ENCODE measurements at regions not wholly inside any gene's neighbourhood (a gene's known extent, or its start where the extent isn't known, plus 50 kb on each side); places are given as distances from the start of the nearest gene placed in this dataset.
"Not testable (repeated sequence)": the region's sequence is repeated elsewhere in the genome, so short reads cannot be mapped to it uniquely, and the experiment has no call there.

DNA sequence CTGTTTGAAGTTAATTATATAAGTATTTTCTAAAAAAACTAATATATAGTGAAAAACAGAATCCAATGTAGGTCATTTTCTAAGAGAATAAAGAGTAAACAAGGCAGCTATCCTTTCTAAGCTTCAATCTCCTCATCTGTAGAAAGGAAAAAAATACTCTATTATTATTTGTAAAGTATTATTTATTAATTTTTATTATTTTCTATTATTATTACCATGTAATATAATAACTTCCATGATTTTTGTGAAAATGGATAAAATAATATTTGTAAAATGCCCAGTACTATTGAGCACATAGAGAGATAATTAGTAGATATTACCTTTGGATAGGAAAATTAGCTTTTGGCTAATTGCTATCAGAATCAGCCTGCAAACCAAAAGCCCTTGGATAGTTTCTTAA is 684.4 kb downstream of the MTRR start:
- no peak overlapping the region for H3K4me3 ChIP-seq (replicated peaks in 1 of 2; ENCODE audit: low read depth in 2 of 2, low read length in 2 of 2)
- TF ChIP-seq, protein P1, sequence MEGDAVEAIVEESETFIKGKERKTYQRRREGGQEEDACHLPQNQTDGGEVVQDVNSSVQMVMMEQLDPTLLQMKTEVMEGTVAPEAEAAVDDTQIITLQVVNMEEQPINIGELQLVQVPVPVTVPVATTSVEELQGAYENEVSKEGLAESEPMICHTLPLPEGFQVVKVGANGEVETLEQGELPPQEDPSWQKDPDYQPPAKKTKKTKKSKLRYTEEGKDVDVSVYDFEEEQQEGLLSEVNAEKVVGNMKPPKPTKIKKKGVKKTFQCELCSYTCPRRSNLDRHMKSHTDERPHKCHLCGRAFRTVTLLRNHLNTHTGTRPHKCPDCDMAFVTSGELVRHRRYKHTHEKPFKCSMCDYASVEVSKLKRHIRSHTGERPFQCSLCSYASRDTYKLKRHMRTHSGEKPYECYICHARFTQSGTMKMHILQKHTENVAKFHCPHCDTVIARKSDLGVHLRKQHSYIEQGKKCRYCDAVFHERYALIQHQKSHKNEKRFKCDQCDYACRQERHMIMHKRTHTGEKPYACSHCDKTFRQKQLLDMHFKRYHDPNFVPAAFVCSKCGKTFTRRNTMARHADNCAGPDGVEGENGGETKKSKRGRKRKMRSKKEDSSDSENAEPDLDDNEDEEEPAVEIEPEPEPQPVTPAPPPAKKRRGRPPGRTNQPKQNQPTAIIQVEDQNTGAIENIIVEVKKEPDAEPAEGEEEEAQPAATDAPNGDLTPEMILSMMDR (IDR thresholded peaks at IDR 0.05; ENCODE audit: low read depth, low read length), result no peak
- no peak for DNase-seq (ENCODE audit: low read depth in 2 of 2)

GRCh38 chr5:8557728-8558127 is 688.8 kb downstream of the MTRR start:
- no peak overlapping the region for H3K4me3 ChIP-seq (replicated peaks in 1 of 2; ENCODE audit: low read depth in 2 of 2, low read length in 2 of 2)
- no peak for DNase-seq (ENCODE audit: low read depth in 2 of 2)

DNA sequence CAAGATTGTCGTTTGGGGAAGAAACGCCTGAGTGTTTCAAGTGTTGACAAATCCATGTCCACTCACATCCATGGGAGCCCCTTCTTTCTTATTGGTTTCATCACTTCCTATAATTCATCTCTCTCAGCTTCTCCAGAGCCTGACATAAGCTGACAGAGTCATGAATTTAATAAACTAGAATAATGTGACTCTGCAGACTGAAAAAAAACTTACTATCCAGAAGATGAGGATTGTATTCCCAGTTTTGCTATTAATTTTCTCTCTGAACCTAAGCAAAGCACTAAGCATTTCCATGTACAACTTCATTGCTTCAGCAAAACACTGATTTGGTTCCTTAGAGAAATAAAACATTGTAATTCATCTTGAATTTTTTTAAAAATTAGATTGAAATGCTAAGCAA is 691.8 kb downstream of the MTRR start:
- H3K4me3 ChIP-seq (replicated peaks in 1 of 2; ENCODE audit: low read depth in 2 of 2, low read length in 2 of 2), result no peak overlapping the region
- TF ChIP-seq, protein P1 (IDR thresholded peaks at IDR 0.05; ENCODE audit: low read depth, low read length), result no peak
- peak in 1 of 2 donors; percentile 4 for DNase-seq (ENCODE audit: low read depth in 2 of 2)

More at GRCh38 chr5:8557728-8558127, 688.8 kb downstream of the MTRR start:
- TF ChIP-seq, protein P1 (IDR thresholded peaks at IDR 0.05; ENCODE audit: low read depth, low read length), result no peak

GRCh38 chr5:8561224-8561840 is 692.4 kb downstream of the MTRR start:
- no peak for DNase-seq (ENCODE audit: low read depth in 2 of 2)
- no peak overlapping the region for H3K4me3 ChIP-seq (replicated peaks in 1 of 2; ENCODE audit: low read depth in 2 of 2, low read length in 2 of 2)
- TF ChIP-seq, protein P1 (IDR thresholded peaks at IDR 0.05; ENCODE audit: low read depth, low read length), result no peak

DNA sequence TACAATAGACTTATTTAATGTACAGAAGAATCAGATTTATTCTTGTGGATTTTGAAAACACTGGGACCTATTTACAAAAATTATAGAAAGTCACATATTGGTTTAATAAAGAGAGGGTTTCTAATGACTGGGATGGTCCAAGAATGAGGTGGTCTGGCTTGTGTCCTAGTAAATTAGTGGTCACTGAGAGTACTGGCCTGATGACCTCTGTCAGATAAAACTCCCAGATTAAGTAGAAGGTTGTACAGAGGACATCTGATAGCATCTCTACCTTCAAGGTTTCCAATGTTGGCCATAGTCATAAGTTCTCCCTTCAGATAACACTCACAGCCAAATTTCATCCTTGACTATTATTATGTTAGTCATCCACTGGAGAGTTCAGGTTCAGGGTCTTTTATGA is 692.9 kb downstream of the MTRR start:
- H3K4me3 ChIP-seq (replicated peaks in 1 of 2; ENCODE audit: low read depth in 2 of 2, low read length in 2 of 2), result no peak overlapping the region
- DNase-seq (ENCODE audit: low read depth in 2 of 2), result no peak
- TF ChIP-seq, protein P1 (IDR thresholded peaks at IDR 0.05; ENCODE audit: low read depth, low read length), result no peak

- H3K4me3 ChIP-seq (replicated peaks in 1 of 2; ENCODE audit: low read depth in 2 of 2, low read length in 2 of 2); DNase-seq (ENCODE audit: low read depth in 2 of 2): not testable (repeated sequence)
These were observed 694.6 kb downstream of the MTRR start for GRCh38 chr5:8563540-8563939.

DNA sequence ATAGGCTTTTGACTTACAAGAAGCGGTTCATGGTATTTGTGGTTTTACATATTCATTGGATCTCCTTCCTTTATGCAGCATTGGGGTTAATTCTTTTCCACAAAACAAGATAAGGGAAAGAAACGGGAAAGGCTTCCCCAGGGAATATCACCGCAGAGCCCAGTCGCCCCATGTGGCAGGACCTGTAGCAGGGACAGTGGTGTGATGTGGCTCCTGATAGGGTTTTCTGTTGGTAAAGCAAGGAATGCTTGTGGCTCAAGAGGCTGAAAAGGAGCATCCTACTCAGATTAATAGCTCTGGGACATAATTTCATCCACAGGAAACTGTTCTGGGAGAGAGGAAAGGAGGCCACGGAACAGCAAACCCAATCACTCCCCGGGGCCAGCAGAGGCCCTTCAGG is 699.9 kb downstream of the MTRR start:
- DNase-seq (ENCODE audit: low read depth in 2 of 2), result no peak
- TF ChIP-seq, protein P1 (IDR thresholded peaks at IDR 0.05; ENCODE audit: low read depth, low read length), result no peak
- H3K4me3 ChIP-seq (replicated peaks in 1 of 2; ENCODE audit: low read depth in 2 of 2, low read length in 2 of 2), result no peak overlapping the region

Measured in cardiac fibroblast (primary cell).